ENCODE measurements at regions not wholly inside any gene's neighbourhood (a gene's known extent, or its start where the extent isn't known, plus 50 kb on each side); places are given as distances from the start of the nearest gene placed in this dataset.

GRCh38 chr19:30691819-30692166 lies 319.6 kb downstream of the ZNF536 start:
- H3K4me3 ChIP-seq: no peak overlapping the region
- H3K27ac ChIP-seq: peak overlapping the region; percentile 73
- H3K36me3 ChIP-seq (replicated peaks; ENCODE audit: insufficient read depth, low read depth): no peaks in the 10 kb centered on the region
- no peaks in the 10 kb centered on the region for H3K9me2 ChIP-seq (replicated peaks; ENCODE audit: insufficient read depth)
- H4K20me1 ChIP-seq (ENCODE audit: insufficient read depth, poor library complexity, severe bottlenecking): no peaks in the 10 kb centered on the region
- peaks cover 25% of the 10 kb centered on the region for H3K4me1 ChIP-seq (ENCODE audit: insufficient read depth)
- WGBS (ENCODE audit: low lambda C conversion rate, missing lambda C conversion rate): 51% methylated on average over 10 of the region's 10 CpGs
- H2AFZ ChIP-seq: no peak overlapping the region
- peaks cover 43% of the 10 kb centered on the region for H3K27me3 ChIP-seq
- no peaks in the 10 kb centered on the region for H3K9me3 ChIP-seq (ENCODE audit: low read depth)
- H3K4me2 ChIP-seq: peak overlapping the region; percentile 62
- no peak for TF ChIP-seq EZH2 (IDR thresholded peaks at IDR 0.05; ENCODE audit: borderline replicate concordance)
- no peak for TF ChIP-seq EZH2phosphoT487 (IDR thresholded peaks at IDR 0.05; ENCODE audit: low read depth, severe bottlenecking, unreplicated experiment)
- TF ChIP-seq, protein P1, sequence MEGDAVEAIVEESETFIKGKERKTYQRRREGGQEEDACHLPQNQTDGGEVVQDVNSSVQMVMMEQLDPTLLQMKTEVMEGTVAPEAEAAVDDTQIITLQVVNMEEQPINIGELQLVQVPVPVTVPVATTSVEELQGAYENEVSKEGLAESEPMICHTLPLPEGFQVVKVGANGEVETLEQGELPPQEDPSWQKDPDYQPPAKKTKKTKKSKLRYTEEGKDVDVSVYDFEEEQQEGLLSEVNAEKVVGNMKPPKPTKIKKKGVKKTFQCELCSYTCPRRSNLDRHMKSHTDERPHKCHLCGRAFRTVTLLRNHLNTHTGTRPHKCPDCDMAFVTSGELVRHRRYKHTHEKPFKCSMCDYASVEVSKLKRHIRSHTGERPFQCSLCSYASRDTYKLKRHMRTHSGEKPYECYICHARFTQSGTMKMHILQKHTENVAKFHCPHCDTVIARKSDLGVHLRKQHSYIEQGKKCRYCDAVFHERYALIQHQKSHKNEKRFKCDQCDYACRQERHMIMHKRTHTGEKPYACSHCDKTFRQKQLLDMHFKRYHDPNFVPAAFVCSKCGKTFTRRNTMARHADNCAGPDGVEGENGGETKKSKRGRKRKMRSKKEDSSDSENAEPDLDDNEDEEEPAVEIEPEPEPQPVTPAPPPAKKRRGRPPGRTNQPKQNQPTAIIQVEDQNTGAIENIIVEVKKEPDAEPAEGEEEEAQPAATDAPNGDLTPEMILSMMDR (IDR thresholded peaks at IDR 0.05; ENCODE audit: poor library complexity): no peak
- no peaks in the 10 kb centered on the region for H3K79me2 ChIP-seq
- no peak for DNase-seq (ENCODE audit: low spot score)

DNA sequence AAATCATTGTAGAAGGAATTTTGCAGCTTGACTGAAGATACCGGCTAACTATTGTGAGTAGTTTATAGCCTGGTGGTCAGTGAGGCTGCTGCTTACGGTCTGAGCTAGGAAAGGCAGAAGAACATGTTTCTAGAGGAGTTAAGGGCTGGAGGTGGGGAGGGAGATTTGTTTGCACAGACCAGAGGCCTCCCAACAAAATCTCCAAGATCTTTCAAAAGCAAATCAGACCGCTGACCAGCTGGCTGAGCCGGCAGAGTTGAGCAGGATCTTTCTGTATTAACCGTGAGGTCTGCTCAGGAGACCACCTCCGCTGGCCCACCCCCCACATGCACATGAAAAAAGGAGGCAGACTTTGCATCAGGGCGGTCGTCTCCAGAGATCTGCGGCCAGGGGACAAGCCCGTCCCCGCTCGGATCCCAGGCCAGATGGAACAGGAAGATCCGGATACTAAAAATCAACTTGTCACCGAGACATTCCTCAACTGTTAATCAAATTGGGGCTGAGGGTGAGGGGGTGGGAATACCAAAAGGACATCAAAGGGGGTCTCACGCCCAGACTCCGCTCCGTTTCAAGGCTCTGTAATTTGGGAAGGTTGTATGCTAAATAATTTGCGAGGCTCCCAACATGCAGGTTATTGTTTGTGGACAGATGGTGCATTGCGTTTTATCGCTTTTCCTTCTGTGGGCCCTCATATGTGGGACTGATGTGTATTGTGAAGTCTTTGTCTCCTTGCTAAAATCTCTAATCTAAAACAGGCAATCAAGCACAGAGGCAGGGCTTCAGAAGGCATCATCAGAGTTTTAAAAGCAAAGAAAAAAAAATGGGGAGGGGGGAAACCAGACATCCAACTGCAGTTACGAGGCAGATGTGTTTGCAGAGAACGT lies 319.0 kb downstream of the ZNF536 start:
- Histone ChIP-seq H2AFZ (no peak overlapping the region), H3K4me2 (peak overlapping the region; percentile 62), H3K4me3 (no peak overlapping the region), H3K4me1 (ENCODE audit: insufficient read depth) (peaks cover 32% of the 10 kb centered on the region), H4K20me1 (ENCODE audit: insufficient read depth, poor library complexity, severe bottlenecking) (no peaks in the 10 kb centered on the region), H3K27ac (peak overlapping the region; percentile 73), H3K27me3 (peaks cover 45% of the 10 kb centered on the region), H3K9me2 (replicated peaks; ENCODE audit: insufficient read depth) (no peaks in the 10 kb centered on the region), H3K9me3 (ENCODE audit: low read depth) (no peaks in the 10 kb centered on the region), H3K79me2 (no peaks in the 10 kb centered on the region), H3K36me3 (replicated peaks; ENCODE audit: insufficient read depth, low read depth) (no peaks in the 10 kb centered on the region)
- no peak for DNase-seq (ENCODE audit: low spot score)
- 19% methylated on average over 22 of the region's 22 CpGs for WGBS (ENCODE audit: low lambda C conversion rate, missing lambda C conversion rate)
- no peak for TF ChIP-seq EZH2 (IDR thresholded peaks at IDR 0.05; ENCODE audit: borderline replicate concordance)

DNA sequence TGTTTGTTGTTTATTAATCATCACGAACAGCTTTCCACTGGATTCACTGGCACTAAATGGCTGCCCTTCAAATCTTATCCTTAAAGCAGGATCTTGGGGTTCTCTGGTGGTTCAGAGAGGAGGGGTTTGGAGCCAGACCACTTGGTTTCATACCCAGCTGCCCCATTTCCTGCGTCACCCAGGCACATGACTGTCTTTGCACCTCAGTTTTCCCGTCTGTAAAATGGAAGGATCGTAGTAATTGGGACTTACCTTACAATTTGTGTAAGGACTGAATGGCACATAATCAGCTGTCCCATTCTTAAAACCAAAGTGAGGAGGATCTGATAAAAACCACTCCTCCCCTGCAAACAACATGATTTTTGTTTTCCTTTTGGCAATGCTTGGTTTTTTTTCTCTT lies 318.3 kb downstream of the ZNF536 start:
- 84% methylated on average over 4 of the region's 4 CpGs for WGBS (ENCODE audit: low lambda C conversion rate, missing lambda C conversion rate)
- H3K4me1 ChIP-seq (ENCODE audit: insufficient read depth): peaks cover 32% of the 10 kb centered on the region
- H3K4me3 ChIP-seq: no peak overlapping the region
- H3K27ac ChIP-seq: no peak overlapping the region
- H3K27me3 ChIP-seq: peaks cover 49% of the 10 kb centered on the region
- DNase-seq (ENCODE audit: low spot score): no peak
- no peaks in the 10 kb centered on the region for H3K9me3 ChIP-seq (ENCODE audit: low read depth)
- H2AFZ ChIP-seq: no peak overlapping the region
- TF ChIP-seq EZH2 (IDR thresholded peaks at IDR 0.05; ENCODE audit: borderline replicate concordance): no peak
- TF ChIP-seq EZH2phosphoT487 (IDR thresholded peaks at IDR 0.05; ENCODE audit: low read depth, severe bottlenecking, unreplicated experiment): no peak
- TF ChIP-seq, protein P1 (IDR thresholded peaks at IDR 0.05; ENCODE audit: poor library complexity): no peak
- H3K79me2 ChIP-seq: no peaks in the 10 kb centered on the region
- no peaks in the 10 kb centered on the region for H4K20me1 ChIP-seq (ENCODE audit: insufficient read depth, poor library complexity, severe bottlenecking)
- H3K9me2 ChIP-seq (replicated peaks; ENCODE audit: insufficient read depth): no peaks in the 10 kb centered on the region
- no peaks in the 10 kb centered on the region for H3K36me3 ChIP-seq (replicated peaks; ENCODE audit: insufficient read depth, low read depth)
- H3K4me2 ChIP-seq: peak overlapping the region; percentile 62

DNA sequence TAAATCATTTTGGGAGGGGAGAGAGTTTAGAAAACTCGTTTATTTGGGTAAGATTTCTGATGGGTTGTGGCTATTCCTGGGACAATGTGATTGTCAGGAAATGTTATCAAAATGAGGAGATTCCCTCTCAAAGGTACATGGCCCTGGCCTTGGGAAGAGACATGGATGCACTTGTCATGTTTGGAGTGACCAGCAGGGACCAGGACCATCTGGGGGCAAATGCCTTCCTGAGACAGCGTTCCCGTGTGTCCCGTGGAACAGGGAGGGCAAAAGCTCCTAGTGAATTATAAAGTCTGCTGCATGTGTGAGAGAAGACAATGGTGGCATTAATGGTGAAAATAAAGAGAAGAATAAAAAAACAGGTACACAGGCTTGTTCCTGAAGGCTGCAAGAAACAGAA lies 317.3 kb downstream of the ZNF536 start:
- no peaks in the 10 kb centered on the region for H3K9me3 ChIP-seq (ENCODE audit: low read depth)
- H3K4me1 ChIP-seq (ENCODE audit: insufficient read depth): peaks cover 32% of the 10 kb centered on the region
- no peaks in the 10 kb centered on the region for H4K20me1 ChIP-seq (ENCODE audit: insufficient read depth, poor library complexity, severe bottlenecking)
- no peaks in the 10 kb centered on the region for H3K79me2 ChIP-seq
- H3K27ac ChIP-seq: no peak overlapping the region
- H3K36me3 ChIP-seq (replicated peaks; ENCODE audit: insufficient read depth, low read depth): no peaks in the 10 kb centered on the region
- DNase-seq (ENCODE audit: low spot score): no peak
- no peak overlapping the region for H2AFZ ChIP-seq
- H3K9me2 ChIP-seq (replicated peaks; ENCODE audit: insufficient read depth): no peaks in the 10 kb centered on the region
- WGBS (ENCODE audit: low lambda C conversion rate, missing lambda C conversion rate): 59% methylated on average over 4 of the region's 4 CpGs
- no peak overlapping the region for H3K4me3 ChIP-seq
- H3K4me2 ChIP-seq: no peak overlapping the region
- peaks cover 56% of the 10 kb centered on the region for H3K27me3 ChIP-seq
- TF ChIP-seq, protein P1 (IDR thresholded peaks at IDR 0.05; ENCODE audit: poor library complexity): no peak

Data from hepatocyte (in vitro differentiated cells).